HG03066 (cell line): ENCODE measurements at regions not wholly inside any gene's neighbourhood (a gene's known extent, or its start where the extent isn't known, plus 50 kb on each side); places are given as distances from the start of the nearest gene placed in this dataset.

Experiments used
- ATAC-seq: cut with Tn5 transposase; IDR thresholded peaks from one replicate; pipeline ENCODE4 v1.9.1; 2021; ENCODE audit warnings: low read depth; ENCODE audit not compliant: unreplicated experiment

DNA sequence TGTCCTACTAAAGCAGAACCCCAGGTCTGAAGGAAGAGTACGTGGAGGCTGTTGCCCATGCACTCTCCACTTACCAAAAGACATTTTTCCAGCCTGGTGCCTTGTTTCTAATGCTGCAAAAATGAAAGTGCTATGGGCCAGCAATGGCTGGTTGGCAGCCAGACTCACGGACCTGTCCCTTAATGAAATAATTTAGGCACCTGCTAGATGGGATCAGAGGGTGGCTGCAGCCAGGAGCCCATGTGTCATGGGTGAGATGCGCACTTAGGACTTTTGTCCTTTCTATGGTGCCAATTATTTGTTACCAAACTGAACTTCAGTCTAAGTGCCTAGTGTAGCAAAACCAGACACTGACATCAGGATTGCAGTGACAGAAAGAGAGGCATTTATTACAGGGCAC lies 276.3 kb downstream of the YTHDC2 start:
- ATAC-seq = no peak

- no peak for ATAC-seq
Observed at GRCh38 chr5:113792806-113793205, 279.3 kb downstream of the YTHDC2 start.

GRCh38 chr5:113794981-113795380 lies 281.5 kb downstream of the YTHDC2 start:
- no peak for ATAC-seq

DNA sequence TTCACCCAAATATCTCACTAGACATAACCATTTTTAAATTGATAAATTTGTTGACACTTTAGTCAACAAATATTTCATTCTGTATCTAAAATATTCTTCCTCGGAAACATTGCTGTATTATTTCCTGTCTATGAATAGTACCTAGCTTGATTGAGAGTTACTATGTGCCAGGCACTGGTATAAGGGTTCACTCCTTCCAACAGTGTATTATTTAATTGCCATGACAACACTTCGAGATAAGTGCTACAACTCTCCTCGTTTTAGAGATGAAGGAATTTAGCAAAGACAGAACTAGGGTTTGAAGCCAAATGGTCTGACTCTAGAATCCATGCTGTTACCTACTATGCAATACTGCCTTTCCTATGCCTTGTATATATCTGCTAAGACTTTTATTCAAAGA lies 287.2 kb downstream of the YTHDC2 start:
- ATAC-seq = no peak

DNA sequence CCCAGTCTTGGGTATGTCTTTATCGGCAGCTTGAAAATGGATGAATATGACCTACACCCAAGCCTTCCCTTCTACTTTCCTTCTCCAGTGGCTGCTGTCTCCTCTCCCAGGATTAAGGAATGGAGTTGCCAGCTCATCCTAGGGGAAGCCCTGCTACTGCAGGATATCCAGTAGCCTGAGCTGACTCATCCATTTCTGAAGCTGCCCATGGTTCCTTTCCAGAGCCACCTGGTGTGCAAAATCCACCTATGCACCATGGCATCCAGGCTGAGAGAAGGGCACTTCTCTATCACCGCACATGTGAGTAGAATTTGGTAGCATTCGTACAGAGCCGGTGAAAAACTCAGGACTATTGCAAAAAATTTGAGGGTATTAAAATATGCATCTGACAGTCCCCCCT lies 290.8 kb downstream of the YTHDC2 start:
- no peak for ATAC-seq

DNA sequence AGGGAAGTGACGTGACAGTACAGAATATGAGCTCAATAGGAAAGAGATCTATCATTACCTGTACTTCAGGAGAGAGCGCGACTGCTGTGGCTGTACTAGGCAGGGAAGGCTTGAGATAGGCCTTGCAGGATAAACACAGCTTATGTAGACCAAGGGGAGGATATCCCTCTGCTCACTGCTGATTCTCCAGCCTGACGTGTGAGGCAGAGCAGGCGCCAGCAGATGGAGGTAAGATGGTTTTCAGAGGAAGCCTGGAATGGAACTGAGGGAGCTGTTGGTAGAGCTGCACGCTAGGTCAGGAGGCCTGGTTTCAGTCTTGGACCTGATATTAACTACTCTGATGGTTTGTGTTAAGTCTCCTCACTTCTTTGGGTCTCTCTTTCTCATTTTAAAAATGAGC lies 291.4 kb downstream of the YTHDC2 start:
- no peak for ATAC-seq

DNA sequence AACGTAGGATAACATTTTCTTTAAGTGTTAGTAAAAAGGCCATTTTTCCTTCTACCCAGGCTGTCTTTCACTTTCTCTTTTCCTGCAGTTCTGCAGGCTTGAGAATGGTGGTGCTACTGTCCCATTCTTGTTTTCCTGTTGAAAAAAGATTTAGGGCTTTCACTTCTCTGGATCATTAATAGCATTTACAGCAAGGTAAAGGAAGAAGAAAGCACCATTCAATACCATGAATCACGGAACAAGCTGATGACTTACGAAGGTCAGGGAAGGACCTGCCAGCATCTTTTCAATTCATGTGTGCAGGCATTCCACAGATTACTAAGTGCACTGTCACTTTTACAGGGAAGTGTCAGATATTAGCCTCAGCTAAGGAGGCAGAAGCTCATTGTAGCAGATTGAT lies 292.8 kb downstream of the YTHDC2 start:
- no peak for ATAC-seq

DNA sequence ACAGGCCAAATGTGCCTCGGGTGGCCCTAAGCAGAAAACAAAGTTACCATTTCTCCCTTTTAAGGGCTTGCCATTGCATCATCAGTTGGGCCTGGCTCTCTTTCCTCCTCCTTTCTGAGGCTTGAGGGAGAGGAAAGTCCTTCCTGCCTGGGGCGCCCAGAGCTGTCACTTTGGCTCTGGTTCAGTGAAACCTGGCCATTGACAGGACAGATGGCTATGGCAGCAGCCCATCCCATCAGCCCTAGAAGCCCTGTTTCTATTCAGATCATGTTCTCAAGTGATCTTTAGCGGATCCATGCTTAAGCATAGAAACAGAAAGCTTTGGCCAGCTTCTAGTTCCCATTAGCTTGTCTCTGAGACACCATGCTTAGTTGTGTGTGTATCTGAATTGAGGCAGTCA lies 293.4 kb downstream of the YTHDC2 start:
- no peak for ATAC-seq

- no peak for ATAC-seq
Observed at GRCh38 chr5:113807427-113807991, 294.0 kb downstream of the YTHDC2 start.

- no peak for ATAC-seq
Observed at GRCh38 chr5:113808956-113809355, 295.5 kb downstream of the YTHDC2 start.

- no peak for ATAC-seq
Observed at GRCh38 chr5:113809626-113810025, 296.1 kb downstream of the YTHDC2 start.

GRCh38 chr5:113813466-113813865 lies 300.0 kb downstream of the YTHDC2 start:
- no peak for ATAC-seq

DNA sequence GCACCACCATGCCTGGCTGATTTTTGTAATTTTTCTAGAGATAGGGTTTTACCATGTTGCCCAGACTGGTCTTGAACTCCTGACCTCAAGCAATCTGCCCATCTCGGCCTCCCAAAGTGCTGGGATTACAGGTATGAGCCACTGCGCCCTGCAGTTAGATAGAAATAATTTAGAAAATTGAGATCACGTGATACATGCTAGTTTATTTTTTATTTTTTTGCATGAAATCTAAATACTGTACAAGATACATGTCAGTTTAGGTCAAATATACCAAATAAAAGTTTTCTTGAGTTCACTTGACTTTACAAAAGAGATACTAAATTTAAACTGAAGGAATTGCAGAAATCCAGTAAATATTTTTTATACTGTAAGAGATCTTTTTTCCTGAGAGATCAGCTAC lies 304.2 kb downstream of the YTHDC2 start:
- ATAC-seq = no peak

GRCh38 chr5:113823696-113824095 lies 310.2 kb downstream of the YTHDC2 start:
- ATAC-seq = no peak

DNA sequence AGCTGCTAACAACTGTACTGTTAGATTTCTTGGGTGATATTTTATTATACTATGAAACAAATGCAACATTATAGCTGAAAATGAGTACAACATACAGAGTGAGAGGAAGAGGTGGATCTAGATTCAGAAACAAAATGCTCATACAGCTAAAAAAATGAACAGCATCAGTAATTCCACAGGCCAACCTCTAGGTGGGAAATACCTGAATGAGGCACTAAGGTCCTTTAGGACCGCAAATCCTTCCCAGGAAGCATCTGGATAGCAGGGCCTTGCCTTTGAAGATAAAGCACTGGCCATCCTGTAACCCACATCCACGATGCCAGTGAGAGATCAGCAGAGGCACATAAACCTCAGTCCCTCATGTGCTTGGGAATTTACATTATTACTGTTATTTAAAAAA lies 310.8 kb downstream of the YTHDC2 start:
- ATAC-seq = no peak

GRCh38 chr5:113825176-113825575 lies 311.7 kb downstream of the YTHDC2 start:
- ATAC-seq = no peak

GRCh38 chr5:113846941-113847340 lies 333.4 kb downstream of the YTHDC2 start:
- no peak for ATAC-seq

GRCh38 chr5:113864437-113864836 lies 350.9 kb downstream of the YTHDC2 start:
- ATAC-seq = no peak

DNA sequence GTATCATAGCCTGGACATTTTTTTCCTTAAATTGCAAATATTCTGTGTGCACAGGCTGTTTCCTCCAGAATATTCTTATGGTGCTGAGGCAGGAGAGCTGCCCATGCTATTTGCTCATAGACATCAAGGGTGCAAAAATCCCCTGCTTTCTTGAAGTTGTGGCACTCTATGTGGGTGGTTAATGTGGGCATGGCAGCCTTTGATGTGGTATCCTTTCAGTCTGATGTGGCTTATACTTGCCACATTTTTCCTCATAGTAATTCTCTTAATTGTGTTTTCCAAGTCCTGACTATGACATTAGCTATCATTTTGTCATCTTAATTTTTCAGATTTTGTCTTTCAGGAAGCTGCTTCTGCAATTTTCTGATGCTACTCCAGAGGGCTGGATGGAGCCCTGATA lies 353.3 kb downstream of the YTHDC2 start:
- ATAC-seq = no peak

DNA sequence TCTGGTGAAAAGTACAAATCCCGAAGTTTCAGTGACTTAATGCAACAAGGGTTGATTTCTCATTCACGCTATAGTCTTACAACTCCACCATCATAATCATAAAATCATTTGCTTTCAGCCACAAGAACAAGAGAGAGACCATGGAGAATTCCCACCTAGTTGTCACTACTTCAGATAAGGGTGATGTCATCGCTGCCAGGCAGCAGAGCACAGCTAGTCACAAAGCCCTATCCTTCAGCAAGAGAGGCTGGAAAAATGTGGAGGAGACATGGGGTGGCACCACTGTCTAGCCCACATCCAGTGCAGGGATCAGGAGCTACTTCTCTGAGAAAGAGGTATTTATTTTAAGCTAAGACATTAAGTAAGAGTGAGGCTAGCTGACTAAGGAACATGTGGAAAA lies 356.1 kb downstream of the YTHDC2 start:
- no peak for ATAC-seq

GRCh38 chr5:113871972-113872371 lies 358.5 kb downstream of the YTHDC2 start:
- no peak for ATAC-seq

- no peak for ATAC-seq
Observed at GRCh38 chr5:113875096-113875495, 361.6 kb downstream of the YTHDC2 start.

DNA sequence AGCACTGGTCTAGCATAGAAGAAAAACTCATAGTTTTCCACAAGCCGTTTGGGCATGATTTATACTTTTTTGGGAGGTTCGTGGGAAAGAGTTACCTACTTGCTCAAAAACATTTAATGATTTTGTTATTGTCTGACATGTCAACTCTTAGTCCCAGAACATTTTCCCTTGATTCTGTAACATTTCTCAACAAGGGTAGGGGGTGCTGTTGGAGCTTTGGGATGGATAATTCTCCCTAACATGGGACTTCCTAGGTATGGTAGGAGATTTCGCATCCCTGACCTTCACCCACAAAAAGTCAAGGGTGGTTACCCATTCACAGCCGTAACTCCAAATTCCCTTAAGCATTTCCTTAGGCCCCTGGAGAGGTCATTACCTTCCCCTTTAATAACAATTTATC lies 378.0 kb downstream of the YTHDC2 start:
- ATAC-seq = no peak
